ENCODE measurements at regions not wholly inside any gene's neighbourhood (a gene's known extent, or its start where the extent isn't known, plus 50 kb on each side); places are given as distances from the start of the nearest gene placed in this dataset.

GRCh38 chr7:145951566-145951965, 165.0 kb upstream of the CNTNAP2 start:
- TF ChIP-seq POLR2A (IDR thresholded peaks at IDR 0.05; ENCODE audit: borderline replicate concordance, extremely low read depth, insufficient read depth, insufficient read length) (no peak), CTCF (IDR thresholded peaks at IDR 0.05 in 2 of 3, conservative IDR thresholded peaks at IDR 0.05 in 1 of 3; ENCODE audit: borderline replicate concordance in 1 of 3, insufficient read depth in 1 of 3, low read depth in 2 of 3, low read length in 2 of 3) (no peak), REST (IDR thresholded peaks at IDR 0.05; ENCODE audit: low read depth) (no peak), EZH2phosphoT487 (IDR thresholded peaks at IDR 0.05; ENCODE audit: borderline replicate concordance) (no peak)

Data from HCT116 (cell line).